Activated CD4-positive, alpha-beta T cell treated with anti-CD3 and anti-CD28 coated beads, Interleukin-10, Interleukin-2, amounts not matched to agents 100 ng/mL and 50 ng/mL, durations not matched to agents 16 hours and 8 hours (primary cell): ENCODE measurements at regions not wholly inside any gene's neighbourhood (a gene's known extent, or its start where the extent isn't known, plus 50 kb on each side); places are given as distances from the start of the nearest gene placed in this dataset.

Experiments used
- DNase-seq: peaks from one replicate; pipeline ENCODE4 v3.0.0-alpha.2; 2020

DNA sequence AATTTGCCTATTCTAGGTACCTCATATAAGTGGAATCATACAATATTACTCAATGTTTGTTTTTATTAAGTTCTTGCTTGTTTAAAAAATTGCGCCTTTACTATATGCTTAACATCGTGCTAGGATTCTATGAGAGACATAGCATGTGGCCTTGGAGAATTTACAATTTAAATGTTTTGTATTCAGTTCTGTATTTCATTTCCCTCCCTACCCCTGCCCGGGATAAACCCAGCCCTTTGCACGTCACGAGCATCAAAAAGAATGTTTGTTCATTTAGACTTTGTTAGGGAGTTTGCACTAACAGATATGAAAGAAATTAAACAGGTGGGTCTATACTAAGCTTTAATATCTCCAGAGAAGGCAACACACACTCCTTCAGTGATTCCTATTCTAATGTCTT is 75.7 kb downstream of the C18orf54 start:
- DNase-seq: no peak

DNA sequence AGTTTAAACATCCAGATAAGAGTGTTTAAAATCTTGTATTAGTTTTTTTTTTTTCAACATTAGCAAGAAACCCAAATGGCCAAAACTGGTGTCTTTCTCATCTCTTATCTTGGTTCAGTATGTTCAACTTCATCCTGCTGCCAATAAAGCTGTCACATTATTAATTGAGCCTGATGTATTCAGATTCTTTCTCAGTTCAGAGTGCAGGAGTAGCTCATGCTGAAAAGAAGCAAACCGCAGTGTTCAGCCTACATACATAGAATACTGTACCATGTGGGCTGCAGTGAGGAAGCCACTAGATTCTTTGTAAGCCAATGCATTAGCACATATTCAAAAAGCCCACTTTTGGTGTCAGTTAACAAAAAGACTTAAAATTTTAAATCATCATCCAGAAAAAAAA is 76.2 kb downstream of the C18orf54 start:
- DNase-seq: no peak

DNA sequence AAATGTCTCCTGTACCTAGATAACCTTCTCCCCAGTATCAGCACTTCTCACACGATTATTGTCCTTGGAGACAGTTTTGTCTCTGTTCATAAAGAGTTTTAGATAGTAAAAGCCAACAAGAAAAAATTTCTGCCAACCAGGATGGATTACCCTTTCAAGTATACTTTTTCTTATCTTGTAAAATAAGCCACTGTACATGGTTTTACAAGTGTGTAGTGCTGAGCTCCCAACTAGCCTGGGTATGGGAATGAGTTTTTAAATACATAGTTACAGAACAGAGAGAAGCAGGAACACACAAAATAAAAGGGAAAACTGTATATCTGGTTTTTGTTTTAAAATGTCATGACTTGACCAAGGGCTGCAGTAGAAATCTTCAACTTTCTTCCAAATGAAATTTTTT is 76.7 kb downstream of the C18orf54 start:
- no peak for DNase-seq

DNA sequence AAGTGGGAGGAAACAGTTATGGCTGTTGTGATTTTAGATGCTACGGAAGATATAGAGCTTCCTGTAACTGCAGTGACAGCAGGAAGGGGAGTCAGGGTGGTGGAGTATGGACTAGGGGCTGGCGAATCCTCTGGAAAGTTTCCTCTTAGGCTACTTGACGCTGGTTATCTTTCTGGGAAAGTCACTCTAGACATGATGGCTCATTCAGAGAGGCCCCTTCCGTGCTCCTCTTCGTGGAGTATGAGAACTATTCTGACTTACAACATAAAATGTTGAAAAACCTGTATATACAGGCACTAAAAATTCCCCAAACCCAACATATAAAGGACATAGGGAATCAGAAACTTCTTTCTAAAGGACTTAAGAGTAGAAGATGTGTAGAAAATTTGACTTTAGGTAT is 78.8 kb downstream of the C18orf54 start:
- no peak for DNase-seq

DNA sequence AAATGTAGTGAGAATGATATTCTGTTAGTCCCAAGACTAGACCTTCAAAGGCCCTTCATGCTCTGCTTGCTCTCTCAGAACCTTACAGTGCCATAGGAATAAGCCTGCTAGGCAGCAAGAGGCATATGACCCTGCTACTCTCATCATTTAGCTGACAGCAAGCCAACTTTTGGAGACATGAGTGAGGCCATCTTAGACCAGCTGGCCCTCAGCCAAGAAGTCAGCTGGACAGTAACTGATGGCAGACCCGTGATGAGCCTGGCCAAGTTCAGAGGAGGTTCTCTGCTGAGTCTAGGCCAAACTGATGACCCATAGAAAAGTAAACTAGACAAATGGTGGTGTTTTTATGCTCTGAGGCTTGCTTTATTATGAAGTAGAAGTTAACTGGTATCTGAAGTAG is 82.6 kb downstream of the C18orf54 start:
- DNase-seq: no peak

DNA sequence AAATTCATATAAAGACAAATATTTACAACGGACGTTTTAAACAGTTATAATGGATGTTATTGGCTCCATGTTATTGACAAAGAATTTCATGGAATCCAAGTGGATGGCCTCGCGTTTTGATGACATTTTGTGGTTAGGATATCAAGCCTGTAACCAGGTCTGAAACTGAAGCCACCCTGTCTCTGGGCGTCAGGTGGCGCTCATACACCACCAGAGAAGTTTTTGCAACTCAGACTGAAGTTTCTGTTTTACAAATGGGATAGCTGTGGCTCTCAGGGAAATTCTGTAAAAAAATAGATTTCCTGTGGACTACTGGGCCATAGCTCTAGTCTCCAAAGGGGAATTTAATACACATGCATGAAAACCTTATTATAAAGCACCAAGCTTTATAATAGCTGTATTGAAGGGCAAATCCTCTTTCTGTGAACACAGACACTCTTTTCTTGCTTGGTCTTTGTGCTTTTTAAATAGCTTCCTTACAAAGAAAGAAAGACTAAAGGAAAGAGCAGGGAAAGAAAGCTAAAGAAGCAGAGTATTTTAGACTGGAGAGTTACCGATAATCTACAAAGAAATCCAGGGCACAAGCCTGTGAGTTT is 86.7 kb downstream of the C18orf54 start:
- peak; percentile 55 for DNase-seq

DNA sequence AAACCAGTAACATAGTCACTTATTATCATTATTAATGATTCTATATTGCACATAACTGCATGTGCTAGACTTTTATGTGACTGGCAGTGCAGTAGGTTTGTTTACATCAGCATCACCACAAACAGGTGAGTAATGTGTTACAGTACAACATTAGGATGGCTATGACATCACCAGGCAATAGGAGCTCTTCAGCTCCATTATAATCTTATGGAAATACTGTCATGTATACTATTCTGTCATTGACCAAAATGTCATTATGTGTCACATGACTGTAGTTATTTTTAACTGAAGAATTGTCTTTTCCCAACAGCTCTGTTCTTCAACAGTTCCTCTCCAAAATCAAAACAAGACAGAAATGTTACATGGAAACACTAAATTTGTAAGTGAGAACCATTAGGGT is 96.3 kb downstream of the C18orf54 start:
- DNase-seq: no peak

DNA sequence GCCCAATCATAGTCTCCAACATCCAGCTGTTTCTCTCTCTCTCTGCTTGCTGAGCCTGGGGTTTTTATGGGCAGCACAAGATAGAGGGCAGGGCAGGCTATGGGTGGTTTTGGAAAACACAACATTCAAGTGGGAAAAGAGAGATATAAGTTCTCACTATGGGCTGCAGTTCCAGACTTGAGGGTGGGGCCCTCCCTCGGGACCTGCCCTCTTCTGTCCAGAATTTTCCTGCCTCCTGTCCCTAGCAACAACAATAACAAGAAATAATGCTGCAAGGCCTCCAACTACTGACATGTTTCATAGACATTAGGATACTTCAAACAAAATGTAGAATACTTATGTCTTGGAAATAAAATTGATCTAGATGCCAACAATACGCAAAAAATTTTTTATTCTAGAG is 107.8 kb downstream of the C18orf54 start:
- DNase-seq: no peak

DNA sequence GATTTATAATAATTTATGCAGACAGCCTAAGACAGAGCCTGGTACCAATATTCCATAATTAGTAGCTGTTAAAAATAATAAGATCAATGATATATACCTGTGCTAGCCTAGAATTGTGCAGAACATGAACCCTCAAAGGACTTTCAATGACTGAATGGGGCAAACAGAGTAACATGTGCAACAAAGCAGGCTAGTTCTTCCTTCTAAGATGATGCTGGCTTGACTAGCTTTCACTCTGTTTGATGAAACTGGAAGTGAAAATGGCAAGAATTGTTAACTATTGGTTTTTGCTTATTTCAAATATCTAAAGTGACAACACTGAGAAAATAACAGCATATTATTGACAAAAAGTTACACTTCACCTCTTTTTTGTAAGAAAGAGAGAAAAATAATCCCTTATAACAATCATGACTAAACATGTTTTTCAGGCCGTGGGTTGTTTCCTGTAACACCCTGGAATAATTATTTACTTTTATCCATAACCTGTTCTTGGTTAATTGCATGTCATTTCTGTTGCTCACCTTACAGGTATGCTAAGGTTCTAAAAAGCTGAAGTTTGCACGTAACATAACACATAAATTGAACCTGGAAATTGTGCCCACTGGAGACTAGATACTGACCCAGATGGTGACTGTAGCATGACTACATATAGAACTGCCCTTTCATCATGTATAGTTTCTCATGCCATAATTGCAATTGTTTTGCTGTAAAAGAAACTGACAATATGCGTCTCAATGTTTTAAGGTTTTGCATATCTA is 108.7 kb downstream of the C18orf54 start:
- DNase-seq: no peak

DNA sequence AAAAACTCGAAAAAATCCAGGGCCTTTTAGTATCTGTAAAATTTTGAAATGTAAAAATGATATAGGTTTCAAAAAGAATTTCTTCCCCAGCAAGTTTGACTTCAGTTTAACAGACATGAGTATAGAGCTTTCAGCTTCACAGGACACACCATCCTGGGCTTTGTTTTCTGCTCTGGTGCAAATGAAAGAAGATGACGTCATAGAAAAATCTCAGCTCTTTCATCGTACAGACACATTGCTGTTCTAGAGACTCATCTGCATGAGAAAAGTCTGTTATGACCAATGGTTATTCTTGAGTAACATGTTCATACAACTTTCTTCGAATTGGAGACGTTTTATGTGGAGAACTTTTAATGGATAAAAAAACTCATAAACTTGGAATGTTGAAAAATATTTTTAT is 111.7 kb upstream of the DYNAP start:
- DNase-seq: no peak

DNA sequence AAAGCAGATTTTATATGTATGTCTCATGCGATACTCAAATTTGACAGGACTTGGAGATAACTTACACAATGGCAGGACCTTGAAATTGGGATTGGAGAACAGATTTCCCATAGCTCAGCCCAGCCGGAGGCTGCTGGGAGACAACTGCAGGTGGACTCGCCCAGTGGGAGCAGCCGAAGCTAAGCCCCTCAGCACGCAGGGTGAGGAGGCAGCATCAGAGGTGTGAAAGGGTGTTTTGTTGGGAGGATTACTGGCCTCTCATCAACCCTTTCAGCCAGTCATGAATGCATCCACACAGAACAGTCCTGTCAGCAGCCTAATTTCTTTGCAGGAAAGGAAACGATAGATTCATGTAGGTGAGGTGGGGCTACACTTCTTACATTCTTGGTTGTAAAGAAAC is 110.4 kb upstream of the DYNAP start:
- no peak for DNase-seq

DNA sequence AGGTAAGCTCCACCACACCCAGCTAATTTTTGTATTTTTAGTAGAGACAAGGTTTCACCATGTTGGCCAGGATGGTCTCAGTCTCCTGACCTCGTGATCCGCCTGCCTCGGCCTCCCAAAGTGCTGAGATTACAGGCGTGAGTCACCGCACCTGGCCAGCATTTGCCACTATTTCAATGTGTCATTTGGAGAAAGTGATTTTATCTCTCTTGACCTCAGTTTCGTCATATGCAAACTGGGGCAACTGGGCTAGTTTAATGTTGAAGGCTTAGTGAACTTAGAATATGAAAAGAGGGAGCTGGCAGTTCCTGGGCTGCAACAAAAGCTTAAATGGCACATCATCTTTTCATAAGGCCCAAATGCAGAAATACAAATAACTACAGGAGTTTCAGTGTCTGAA is 88.6 kb upstream of the DYNAP start:
- DNase-seq: peak; percentile 16

DNA sequence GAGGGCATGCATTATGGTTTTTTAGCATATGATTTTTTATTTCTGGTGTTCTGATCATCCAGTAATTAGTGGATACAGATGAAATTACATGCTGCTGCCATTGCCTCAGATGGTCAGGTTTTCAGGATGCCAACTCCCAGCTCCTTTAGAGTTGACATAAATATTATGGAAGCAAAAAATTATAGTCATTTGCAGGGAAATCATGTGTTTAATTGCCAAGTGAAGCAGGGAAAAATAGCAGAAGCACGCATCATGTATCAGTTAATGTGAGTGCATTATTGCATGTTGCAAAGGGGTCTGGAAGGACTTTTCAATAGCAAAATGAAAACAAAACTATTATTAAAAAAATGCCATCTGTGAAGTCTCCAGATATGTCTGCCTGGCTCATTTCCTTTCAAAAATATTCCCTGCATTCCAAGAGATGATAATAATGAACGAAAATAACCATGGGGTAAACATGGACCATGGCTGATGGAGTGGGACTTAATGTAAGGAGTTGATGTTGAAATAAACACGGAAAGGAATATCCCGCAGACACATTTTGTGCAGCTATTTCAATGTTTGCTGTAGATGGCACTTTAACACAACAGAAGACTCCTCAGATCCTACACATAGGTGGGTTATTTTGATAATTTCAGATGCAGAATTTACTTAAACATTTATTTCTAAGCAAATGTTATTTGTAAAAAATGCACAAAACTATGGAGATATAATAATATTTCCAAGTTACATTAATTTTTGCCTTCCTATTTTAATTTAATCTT is 87.7 kb upstream of the DYNAP start:
- DNase-seq: no peak

DNA sequence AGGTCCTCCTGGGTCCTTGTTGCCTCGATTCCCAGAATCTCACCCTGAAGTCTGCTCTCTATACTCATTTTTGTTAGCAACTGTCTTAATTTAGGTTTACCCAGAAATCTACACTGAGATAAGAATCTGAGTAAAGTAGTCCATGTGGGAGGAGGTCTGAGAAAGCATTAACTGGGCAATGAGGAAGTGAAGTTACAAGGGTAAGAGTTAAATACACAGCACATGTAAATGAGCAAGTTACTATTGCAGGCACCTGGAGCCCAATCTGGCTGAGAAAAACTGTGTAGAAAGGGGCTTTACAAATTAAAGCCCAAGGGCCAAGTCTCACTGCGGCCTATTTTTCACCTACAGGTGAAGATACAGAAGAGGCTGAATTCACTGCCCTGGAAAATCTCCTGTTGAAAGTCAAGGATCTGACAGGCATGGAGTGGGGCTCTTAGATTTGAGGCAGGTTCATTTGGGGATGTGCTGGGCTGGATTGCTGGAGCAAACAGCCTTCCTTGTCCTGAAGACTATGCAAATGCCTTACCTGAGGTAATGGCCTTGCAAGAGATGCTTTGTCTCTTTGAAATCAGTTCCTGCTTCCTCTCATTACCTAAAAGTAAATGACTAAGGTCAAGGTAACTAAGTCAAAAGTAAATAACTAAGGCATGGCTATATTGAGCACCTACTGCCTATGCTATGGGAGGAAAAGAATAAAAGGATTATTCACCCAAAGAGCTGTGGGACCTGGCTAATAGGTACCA is 84.4 kb upstream of the DYNAP start:
- DNase-seq: no peak

DNA sequence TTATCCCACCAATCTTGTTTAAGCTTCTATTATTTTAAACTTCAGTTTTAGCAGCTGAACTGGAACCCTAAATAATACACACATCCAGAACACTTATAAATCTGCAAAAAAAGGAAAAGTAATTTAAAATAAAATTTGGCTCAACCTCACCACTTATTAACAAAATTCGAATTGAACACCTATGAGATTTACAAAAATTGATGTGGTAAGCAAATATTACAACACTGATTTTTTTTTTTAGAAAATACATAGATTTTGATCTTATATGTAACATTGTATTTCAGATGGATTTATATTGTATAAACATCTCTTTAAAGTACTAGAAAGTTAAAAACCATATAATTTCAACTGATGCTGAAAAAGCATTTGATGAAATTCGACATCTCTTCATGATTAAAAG is 81.3 kb upstream of the DYNAP start:
- no peak for DNase-seq

DNA sequence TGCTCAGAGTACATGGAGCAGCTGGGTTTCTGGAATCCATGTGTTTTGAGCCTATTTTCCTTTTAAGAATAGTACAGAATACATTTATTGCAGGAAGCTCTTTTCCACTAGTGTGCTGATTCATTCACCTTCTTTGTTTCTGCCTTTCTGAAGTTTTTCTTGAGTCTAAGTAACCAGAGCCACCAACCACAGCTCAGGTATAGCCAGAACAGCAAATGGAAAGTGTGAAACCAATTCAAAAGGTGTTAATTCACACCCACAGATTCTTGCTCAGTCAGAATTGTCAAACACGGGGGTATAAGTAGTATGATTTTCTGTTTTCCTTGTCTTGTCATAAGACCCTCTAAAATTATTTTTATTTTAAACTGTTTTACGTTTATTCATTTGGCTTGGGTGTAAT is 75.9 kb upstream of the DYNAP start:
- DNase-seq: peak; percentile 5

DNA sequence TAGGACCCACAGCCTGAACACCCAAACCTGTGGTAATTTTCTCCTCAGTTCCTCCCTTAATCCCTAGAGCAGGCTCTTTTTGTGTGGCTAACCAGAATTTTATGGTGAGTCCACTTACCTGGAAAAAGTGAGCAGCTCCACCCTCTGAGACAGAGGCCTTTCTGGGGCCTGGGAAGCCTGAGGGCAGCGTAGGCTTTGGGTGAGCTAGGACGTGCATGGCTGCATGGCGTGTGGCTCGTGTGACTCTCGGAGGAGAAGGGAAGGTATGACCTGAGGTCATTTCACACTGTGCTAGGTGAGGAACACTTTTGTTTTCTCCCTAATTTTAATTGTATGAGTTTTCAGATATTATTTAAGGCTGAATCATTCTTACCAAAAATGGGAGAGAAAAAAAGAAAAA is 73.5 kb upstream of the DYNAP start:
- no peak for DNase-seq

DNA sequence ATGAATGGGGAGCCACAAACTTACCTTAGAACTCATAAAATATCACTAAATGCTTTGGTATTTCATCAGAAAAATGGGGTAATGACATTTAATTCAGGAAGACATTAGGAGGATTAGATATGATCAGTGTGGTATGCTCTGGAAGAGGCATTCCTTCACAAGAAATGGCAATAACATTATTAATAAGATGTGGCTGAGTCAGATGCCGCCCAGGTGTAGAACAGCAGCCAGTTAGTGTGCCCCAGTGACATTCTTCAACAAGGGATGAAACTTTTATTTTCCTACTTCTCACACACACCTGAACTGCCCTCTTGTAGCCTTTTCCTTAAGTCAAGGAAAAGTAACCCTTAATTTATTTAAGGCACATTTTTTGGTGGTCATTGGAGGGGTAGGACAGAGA is 69.2 kb upstream of the DYNAP start:
- DNase-seq: no peak

DNA sequence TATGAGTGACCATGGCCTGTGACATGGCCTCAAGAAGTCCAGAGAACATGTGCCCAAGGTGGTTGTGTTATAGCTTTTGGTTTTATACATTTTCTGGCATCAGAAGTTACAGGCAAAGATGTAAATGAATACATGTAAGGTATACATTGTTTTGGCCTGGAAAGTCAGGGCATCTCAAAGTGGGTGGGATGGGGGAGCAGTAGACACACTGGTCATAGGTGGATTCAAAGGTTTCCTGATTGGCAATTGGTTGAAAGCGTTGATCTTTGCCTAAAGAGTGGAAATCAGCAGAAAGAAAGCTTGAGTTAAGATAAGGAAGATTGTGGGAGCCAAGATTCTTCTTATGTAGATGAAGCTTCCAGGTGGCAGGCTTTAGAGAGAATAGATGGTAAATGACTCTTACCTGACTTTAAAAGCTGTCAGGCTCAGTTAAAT is 62.1 kb upstream of the DYNAP start:
- DNase-seq: no peak

DNA sequence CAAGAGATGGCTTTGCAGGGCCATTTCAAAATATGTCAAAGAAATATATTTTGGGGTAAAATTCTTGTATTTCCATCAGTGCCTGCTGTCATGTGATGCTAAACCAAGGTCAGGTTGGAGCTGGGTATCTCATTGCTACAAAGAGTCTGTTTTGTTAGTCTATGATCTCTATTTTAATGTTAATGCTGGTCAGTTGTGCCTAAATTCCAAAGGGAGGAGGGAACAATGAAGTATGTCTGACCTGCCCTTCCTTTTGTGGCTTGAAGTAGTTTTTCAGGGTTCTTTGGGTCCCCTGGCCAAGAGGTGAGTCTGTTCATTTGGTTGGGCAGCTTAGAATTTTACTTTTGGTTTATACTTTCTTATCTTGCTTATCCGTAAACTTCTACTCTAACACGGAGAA is 61.6 kb upstream of the DYNAP start:
- DNase-seq: no peak

DNA sequence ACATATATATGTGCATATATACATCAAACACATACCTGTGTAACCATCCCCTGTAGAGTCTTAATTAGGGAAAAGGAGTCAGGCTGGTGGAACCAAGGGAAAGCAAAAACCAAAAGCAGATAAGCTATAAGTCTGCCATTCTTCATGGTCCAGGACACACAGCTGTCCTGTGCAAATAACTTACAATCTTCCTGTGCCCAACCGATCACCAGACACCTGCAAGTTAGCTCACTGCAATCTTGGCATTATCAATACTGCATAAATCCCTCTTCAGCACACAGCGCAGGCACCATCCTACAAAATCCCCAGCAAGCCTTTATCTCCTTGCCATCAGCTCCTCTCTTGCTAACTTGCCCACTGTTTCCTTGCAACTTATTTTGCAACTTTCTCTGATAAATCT is 60.8 kb upstream of the DYNAP start:
- no peak for DNase-seq

DNA sequence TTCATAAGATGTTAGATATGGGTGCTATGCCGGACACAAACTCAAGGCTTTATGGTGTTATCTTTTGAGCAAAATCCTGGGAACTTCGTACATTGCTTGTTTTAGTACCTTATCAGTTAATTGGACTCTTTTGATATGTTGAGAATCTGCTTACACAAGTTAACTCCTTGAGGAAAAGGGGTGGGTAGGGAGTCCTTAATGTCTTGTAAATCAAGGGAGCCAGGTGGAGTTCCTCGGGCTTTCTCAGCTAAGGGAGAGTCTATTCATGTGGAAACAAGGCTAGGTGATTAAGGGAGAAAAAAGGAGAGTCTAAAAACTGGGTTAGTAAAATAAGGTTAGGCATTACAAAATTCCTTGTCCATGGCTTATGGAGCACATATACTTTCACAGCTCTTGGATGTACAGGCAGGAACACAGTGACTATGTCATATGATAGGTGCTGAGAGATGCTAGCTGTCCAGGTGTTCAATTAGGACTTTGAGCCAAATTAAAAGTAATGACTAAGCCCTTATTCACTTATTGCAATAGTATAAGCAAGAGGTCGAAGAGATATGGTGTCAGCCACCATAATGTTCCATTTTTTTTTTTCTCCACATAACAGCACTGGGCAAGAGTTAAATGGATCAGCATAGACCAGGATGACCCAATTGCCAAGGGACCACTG is 59.5 kb upstream of the DYNAP start:
- no peak for DNase-seq

DNA sequence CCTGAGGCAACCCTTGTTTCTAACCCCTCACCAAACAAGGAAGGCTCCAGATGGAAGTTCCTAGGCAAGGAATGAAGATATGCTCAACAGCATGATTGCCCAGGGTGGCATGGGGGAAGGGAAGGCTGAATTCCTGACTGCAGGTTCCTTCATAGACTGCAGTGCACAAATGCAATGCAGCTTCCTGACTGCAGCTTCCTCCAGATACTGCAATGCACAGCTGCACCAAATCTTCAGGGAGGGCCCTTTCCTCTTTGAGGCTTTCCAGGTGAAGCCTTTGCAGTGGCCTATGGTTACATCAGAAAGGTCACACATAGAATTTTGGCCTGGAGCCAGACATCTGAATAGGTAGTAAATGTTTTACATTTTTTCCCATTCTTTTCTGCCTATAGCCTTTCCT is 58.8 kb upstream of the DYNAP start:
- no peak for DNase-seq
